Myocyte (in vitro differentiated cells): ENCODE measurements at regions not wholly inside any gene's neighbourhood (a gene's known extent, or its start where the extent isn't known, plus 50 kb on each side); places are given as distances from the start of the nearest gene placed in this dataset.

Experiments
- DNase-seq: peaks from one replicate; pipeline ENCODE4 v3.0.0-alpha.2; 2012; ENCODE audit warnings: low read depth

DNA sequence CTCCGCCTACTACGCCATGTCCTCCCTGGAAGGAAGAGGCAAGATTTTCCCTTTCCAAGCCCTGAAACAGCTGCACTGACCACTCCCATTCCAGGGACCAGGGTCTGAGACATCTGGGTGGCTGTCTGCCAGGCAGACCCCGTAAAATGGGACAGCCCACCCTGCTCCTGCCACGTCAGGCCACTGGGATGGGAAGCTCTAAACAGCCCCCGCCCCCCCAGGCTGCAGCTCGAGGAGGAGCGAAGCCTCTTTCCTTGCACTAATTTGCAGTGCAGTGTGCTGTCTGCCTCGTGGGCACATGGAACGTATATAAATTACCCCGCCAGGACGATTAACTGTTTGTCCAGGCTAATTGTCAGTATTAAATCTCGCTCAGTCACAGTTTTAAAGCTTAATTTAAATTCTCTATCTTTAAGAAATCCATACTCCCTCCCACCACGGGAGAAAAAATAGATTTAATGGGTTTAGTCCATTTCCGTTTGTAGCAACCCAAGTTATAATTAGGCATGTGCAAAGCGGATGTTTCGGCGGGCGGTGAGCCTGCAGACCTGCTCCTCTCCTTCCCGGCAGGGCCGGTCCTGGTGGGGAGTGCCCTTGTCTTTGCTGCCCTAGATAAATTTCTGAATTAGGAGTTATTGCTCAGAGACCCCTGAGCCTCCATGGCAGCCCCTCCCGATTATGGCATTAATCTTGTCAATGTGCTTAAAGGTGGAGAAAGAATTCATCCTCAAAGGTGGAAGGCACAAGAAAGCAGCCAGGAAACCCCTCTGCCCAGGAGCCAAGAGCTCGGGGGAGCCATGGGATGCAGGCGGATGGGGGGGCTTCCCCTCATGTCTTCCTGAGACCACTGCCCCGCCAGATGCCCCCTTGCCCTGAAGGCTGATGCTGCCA, 268.0 kb upstream of the TNRC6C start:
- DNase-seq, result no peak

DNA sequence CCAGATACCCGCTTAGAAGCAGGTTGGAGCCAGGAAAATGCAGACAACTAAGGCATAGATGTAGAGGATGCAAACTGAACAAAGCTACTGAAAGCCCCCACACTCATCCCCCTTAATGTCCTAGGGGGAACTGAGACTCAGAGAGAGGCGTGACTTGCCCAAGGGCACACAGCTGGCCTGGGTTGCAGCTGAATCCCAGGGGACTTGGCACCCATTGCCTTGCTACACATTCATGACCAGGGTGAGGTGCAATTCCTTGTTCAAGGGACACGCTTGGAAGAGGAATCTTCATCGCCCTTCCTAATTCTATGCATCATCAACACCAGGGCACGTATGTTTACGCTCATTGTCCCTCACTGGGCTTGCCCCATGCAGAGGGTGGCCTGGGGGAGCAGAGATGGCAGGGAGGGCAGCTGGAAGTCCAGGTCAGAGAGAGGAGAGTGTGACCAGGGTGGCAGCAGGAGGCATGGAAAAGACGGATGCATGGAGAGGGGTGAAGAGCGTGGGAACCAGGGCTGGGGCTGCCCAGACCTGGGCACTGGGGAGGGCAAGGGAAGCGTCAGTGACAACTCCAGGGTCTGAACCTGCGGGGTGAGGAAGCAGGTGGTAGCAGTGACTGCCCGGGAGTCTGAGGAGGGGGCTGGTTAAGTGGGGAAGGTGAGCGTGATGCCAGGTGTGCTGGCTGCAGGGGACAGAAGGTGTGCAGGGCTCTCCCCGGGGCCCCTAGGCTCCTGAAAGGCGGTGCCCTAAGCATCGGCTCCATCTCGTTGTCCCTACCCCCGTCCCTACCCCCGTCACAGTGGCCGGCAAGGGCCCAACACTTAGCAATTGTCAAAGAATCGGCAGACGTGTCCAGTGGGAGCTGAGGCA, 267.1 kb upstream of the TNRC6C start:
- DNase-seq, result no peak

DNA sequence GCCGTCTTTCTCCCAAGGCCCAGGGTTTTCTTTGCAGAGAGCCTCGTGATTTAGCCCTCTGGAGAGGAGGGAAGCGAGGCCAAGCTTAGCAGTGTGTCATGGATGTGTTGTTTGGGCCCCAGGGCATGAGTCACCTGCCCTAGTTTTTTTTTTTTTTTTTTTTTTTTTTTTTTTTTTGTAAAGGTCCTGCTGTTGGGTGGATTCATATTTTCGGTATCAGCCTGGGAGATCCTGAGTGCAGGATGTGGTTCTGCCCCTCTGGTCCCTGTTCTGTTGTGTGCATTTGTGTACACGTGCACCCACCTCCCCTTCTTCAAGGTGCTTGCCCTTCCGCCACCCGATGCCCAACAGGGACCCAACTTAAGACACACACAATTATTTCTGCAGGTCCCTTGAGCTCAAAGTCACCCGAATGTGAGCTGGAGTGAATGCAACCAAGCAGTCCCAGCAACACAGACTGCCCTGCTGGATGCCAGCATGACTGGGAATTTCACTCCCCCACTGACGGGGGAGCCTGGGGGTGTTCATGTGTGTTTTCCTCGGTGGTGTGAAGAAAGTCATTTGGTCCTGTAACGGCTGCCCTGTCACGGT, 265.8 kb upstream of the TNRC6C start:
- DNase-seq, result no peak

DNA sequence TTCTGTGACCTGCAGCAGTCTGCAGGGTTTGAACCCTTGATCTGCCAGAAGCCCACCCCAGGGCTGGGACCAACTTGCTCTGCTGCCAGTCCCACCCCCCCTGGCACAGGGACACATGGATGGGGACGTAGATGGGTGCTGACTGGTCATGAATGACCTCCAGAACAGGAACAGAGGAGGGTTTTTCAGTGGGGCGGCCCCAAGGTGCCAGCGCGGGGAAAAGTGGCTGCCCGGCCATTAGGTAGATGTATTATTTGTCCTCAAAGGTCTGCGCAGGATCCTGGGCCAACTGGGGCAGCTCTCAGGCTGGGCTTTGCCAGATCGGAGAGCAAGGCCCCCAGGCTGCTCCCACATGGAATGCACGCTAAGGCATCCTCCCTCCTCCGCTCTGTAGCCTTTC, 265.2 kb upstream of the TNRC6C start:
- DNase-seq, result no peak

DNA sequence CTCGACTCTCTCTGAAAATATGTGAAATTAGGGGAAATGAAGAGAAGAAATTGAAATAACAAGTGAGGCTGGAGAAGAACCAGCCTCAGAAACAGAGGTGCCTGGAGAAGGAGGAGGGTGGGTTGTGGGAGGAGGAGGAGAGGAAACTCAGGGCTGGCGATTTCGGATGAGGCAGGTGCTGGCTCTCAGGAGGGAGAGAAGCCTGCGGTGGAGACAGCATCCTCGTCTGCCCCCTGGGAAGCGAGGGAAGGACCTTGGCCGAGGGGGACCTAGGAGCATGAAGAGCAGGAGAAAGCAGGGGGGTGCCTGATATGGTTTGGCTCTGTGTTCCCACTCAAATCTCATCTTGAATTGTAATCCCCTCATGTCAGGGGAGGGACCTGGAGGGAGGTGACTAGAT, 264.7 kb upstream of the TNRC6C start:
- DNase-seq, result no peak

DNA sequence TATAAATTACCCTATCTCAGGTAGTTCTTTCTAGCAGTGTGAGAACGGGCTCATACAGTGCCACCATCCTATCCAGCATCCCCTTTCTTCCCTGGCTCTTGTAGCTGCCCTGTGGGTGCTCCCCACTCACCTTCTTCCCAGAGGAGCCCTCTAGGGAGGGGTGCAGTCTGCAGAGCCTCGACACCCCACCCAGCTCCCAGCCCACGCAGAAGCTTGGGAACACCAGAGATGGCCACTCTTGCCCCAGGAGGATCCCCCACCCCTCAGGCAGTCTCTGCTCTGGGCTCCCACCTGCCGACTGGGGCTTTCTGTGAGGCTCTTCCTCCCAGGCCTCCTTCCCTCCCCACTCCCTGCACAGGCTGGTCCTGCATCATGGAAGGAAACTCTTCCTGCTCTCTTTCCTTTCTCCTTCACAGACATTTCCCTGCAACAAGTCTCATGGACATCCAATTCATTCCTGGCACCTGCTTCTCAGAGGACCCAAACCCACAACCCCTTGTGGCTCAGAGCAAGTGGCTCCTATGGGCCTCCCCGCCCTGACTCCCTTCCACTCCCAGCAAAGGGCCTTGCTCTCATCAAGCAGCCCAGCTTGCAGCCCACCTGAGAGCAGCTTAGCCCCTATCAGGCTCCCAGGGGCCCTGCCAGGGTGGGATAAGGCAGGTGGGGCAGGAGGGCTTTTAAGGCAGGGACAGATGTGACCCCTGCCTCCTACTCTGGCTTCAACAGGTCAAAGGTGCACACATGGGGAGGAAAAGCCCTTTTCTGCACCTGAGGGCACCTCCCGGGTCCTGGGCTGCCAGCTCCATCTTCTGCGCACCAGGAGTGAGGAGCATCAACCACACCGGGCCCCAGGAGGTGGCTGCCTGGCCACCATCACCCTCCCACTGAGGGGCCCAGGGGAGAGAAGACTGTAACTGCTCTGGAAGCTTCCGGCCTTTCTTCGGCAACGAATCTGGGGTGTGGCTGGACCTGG, 263.8 kb upstream of the TNRC6C start:
- no peak for DNase-seq

DNA sequence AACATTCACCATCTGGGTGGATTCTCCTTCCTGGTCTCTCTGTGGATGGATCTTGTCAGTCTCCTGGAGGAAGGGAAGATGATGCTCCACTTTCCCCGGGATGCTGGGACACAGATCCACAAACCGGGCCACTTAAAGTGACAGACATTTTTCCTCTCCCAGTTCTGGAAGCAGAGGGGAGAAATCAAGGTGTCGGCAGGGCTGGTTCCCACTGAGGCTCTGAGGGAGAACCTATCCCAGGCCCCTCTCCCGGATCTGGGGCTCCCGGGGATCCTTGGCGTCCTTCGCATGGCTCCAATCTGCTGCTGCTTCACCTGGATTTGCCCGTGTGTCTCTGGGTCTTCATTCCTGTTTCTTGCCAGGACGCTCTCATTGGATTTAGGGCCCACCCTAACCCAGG, 263.1 kb upstream of the TNRC6C start:
- DNase-seq, result no peak

DNA sequence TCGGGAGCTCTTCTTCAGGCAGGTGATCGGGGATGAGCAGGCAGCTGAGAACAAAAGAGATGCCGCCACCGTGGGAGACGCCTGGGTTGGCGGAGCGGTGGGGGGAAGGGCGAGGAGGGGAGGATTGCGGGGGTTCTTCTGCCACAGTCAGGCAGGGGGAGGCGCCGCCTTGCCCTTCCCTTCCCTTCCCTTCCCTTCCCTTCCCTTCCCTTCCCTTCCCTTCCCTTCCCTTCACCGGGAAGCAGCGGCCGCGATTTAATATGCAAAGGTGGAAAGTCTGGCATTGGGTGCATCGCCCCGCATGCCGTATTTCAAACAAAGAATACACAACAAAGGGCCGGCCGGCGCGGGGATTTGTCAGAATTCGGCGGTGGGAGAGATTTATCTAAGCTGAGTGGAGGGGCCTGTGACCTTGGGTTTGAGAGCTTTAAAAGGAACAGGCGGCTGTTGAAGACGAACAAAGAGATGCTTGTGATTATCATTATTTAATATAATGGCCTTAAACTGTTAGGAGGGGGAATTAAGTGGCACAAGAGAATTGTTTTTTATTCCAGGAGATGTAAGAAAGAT, 262.3 kb upstream of the TNRC6C start:
- DNase-seq, result no peak

DNA sequence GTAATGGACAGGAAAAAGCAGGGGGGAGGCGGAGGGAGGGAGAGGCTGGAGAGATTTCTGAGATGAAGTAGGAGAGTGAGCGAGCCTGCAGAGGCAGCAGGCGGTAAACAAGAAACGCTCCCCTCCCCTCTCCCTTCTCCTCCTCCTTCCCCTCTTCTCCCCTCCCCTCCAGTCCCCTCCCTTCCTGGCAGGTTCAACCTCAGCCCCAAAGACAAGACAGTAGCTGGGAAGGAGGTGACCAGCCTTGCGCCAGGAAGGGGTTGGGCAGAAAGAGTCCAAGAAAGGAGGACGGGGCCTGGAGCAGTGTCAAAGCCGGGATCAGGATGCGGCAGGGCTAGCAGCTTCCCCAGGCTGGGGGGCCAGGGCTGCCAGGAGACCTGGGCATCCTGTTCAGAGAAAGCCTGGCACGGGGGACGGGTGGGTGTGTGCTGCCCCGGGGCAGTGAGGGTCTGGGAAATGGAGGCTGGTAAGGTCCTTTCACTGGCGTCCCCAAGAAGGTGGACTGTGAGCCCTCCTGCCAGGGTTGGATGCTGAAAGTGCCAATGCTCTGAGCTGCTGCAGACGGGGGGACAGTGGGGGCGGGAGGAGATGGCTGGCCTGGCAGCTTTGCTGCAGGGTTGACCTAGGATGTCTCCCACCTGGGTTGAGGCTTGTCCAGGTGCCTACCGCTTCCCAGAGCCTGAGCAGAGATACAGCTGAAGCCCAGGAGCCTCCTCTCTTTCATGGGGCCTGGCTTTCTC, 261.6 kb upstream of the TNRC6C start:
- no peak for DNase-seq

DNA sequence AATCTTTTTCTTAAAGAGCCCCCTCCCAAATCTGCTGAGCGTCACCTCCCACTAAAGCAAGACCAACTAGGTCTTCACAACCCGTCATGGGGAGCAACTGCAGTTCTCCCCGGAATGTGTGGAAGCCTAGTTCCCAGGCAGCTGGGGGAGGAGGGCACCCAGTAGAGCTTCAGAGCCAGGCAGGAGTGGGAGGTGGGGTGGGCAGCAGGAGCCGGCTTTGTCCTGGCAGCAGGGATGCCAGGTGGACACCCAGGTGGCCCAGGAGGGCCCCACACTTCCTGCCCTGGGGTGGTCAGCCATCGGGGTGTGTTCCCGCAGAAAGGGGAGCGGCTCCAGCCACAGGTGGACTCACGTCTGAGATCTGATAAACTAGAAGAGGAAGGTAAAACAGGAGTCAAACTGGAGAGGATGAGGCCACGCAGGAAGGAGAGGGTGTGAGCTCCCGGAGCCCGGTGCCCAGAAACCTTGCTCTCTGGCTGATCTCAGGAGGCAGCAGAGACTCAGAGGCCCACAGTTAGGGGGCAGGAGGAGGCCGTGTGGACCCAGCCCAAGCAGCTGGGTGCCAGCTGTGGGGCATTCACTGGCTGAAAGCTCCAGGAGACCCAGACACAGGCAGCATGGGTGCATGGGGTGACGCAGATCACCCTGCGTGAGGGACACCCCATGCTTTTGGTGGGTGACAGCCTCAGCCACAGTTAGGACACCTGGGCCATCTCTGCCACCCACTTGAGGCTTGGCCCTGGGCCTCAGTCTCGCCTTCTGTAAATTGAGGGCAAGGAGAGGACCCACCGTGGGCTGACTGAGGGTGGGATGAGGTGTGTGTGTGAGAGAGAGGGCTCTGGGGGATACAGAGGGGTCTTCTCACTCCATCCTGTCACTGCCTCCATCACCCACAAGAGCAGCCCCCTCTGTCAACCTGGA, 260.8 kb upstream of the TNRC6C start:
- no peak for DNase-seq

DNA sequence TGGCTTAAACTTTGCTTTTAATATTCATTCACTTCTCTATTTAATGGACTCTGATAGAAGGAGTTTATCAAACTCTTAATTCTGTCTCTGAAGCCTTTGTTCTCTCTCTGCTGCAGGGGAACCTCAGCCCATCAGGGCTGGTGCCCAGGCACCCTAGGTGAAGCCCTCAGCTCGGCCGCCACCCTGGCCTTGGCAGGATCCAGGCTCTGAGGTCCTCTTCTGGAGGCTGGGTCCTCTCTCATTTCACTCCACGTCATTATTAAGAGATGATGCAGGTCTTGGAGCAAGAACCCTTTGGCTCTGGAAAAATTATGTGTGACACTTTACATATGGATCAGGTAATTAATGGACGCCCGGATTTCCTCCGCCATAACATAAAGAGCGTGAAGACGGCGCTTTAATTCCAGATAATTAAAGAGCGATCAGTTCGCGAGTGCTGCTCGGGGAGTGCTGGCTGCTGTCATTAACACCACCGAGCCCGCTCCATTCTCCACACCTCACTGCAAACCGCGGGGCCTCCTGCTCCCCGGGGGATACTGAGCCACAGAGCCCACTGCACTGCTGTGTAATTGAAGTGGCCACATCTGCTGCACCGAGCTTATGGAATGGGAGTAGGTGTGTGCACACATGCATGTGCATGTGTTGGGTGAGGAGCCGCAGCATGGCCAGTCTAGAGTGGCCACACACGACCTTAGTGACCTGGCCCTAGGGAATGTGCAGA, 259.4 kb upstream of the TNRC6C start:
- DNase-seq, result no peak

DNA sequence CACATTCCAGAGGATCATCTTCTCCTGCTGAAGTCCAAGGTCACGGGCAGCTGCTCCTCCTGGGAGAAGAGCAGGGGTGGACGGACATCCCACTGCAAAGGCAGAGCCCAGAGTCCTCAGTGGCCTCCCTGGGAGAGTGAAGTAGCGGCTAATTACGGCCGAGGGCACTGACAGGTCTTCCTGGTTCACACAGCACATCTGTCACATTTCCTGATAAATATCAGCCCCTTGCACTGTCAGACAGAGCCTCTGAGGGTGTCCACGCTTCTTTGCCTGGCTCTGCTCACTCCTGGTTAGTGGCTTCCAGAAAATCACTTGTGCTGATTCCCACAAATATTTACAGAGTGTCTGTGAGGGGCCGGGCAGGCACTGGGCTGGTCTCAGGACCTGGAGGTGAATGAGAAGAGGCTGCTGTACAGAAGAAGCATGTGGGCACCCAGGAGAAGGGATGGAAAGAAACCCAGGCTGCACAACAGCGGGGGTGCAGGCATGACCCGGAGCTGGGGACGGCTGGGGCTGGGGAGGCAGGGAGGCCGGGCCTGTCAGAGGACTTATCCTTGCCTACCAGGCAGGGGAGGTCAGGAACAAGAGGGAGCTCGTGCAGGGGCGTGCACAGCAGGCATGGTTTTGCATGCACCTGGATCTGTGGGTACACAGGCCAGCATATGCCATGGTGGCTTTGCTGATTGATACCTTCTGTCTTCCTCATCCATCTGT, 258.2 kb upstream of the TNRC6C start:
- DNase-seq, result no peak

DNA sequence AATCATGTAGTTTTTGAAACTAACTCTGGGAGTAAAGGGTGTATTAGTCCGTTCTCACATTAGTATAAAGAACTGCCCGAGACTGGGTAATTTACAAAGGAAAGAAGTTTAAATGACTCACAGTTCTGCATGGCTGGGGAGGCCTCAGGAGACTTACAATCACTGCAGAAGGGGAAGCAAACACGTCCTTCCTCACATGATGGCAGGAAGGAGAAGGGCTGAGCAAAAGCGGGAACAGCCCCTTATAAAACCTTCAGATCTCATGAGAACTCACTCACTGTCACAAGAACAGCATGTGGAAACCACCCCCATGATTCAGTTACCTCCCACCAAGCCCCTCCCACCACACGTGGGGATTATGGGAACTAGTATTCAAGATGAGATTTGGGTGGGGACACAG, 256.5 kb upstream of the TNRC6C start:
- no peak for DNase-seq

DNA sequence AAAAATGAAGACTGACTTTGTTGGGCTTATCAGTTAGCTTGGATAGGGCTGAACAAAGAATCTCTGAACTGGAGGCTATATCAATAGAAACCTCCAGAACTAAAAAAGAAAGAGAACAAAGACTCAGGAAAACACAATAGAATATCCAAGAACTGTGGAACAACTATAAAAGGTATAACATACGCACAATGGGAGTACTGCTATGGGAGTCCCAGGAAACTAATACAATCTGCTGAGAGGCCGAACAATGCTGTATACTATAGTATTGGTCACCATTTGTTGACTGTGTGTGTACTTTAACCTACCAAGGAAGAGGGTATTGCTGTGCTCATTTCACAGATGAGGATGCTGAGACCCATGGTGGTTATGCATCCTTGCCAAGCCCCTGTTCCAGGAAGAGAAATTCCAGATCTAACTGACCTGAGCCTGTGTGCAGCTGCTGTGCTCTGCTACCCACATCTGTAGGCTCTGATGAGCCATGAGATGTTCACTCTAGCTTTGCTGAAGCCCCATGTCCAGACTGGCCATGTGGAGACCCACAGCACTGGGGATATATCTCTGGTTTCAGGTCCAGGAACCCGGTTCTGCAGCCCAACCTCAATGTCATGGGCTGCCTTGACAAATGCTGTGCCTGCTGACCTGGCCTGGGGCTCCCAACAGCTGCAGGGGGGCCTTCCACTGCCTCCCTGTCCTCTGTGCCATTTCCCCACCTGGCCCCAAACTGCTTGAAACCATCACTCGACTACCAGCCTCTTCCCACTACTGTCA, 254.3 kb upstream of the TNRC6C start:
- no peak for DNase-seq

DNA sequence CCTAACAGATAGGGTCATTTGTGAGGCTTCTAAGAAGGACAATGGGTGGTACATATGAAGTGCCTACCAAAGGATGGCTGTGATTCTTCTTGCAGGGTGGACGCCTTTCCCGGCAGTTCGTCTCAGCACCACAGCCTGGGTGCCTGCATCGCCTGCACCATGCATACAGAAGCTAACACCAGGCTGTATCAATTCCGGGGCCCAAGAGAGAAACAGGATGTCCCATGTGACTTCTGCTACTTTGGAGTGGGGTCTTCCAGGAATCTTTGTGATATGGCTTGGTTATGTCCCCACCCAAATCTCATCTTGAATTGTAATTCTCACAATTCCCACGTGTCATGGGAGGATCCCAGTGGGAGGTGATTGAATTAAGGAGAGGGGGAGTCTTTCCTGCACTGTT, 251.6 kb upstream of the TNRC6C start:
- DNase-seq, result no peak

DNA sequence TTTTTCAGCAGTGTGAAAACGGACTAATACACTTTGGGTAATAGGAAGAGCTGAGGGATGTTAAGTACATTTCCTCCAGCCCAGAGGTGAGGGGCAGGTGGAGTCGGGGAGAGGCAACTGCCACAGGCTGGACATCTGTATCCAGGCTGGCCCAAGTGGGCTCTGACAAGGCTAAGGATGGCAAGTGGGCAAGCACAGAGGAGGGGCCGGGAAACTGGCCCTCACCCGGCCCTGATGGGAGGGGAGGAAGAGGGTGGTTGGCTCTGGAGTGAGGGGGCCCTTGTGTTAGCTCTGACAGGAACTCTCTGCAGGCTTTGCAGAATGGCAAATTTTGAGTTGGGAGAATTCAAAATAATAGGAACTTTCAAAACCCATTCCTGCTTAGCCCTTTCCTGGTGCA, 251.0 kb upstream of the TNRC6C start:
- no peak for DNase-seq

DNA sequence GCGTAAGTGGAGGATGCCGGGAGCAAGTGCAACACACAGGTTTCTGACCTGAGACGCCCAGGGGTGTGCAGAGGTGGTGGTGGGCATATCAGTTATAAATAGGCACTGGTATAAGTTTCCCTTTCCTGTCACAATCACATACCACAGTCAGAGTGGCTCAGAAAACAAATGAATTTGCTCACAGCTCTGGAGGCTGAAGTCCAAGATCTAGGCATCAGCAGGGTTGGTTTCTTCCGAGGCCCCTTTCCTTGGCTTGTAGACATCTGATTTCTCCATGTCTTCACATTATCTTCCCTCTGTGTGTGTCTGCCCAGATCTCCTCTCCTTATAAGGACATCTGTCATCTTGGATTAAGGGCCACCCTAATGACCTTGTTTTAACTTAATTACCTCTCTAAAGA, 250.5 kb upstream of the TNRC6C start:
- DNase-seq, result no peak
